ENCODE measurements at regions not wholly inside any gene's neighbourhood (a gene's known extent, or its start where the extent isn't known, plus 50 kb on each side); places are given as distances from the start of the nearest gene placed in this dataset.

GRCh38 chr12:61869796-61870195, 390.4 kb upstream of the USP15 start (continued):
- TF ChIP-seq HEY1 (CRISPR knock-in tag; IDR thresholded peaks at IDR 0.05; ENCODE audit: borderline replicate concordance) (no peak), TBL1XR1 (IDR thresholded peaks at IDR 0.05; ENCODE audit: low read length in 2 of 2) (no peak), REST (IDR thresholded peaks at IDR 0.05; ENCODE audit: borderline replicate concordance) (no peak), REST (CRISPR knock-in tag; IDR thresholded peaks at IDR 0.05; ENCODE audit: low read depth) (no peak)

All from K562 (cell line).